Hepatocyte (in vitro differentiated cells): ENCODE measurements at regions not wholly inside any gene's neighbourhood (a gene's known extent, or its start where the extent isn't known, plus 50 kb on each side); places are given as distances from the start of the nearest gene placed in this dataset.

Experiments
- CTCF ChIP-seq: fragments of 200-600 bp; sonication (generic); IDR thresholded peaks from 2 replicates; pipeline ENCODE4 v1.5.1; 2016; ENCODE audit warnings: antibody characterized with exemption, mild to moderate bottlenecking; ENCODE audit not compliant: poor library complexity
- EZH2 ChIP-seq: fragments of 200-600 bp; sonication (generic); IDR thresholded peaks from 2 replicates; pipeline ENCODE4 v1.6.1; 2016; ENCODE audit warnings: antibody characterized with exemption, mild to moderate bottlenecking, borderline replicate concordance
- EZH2phosphoT487 ChIP-seq: fragments of 200-600 bp; sonication (generic); IDR thresholded peaks from one replicate; pipeline ENCODE4 v1.6.1; 2018; ENCODE audit warnings: antibody characterized with exemption, mild to moderate bottlenecking, low read depth, moderate library complexity; ENCODE audit not compliant: unreplicated experiment, severe bottlenecking

- TF ChIP-seq CTCF = no peak
- TF ChIP-seq EZH2 = no peak
- TF ChIP-seq EZH2phosphoT487 = no peak
Observed at GRCh38 chr7:17060051-17060450, 178.3 kb upstream of the AGR3 start.
